ENCODE measurements at regions not wholly inside any gene's neighbourhood (a gene's known extent, or its start where the extent isn't known, plus 50 kb on each side); places are given as distances from the start of the nearest gene placed in this dataset.

GRCh38 chr11:115897707-115898106, 393.5 kb upstream of the CADM1 start:
- H3K79me2 ChIP-seq (replicated peaks; ENCODE audit: insufficient read depth): no peaks in the 10 kb centered on the region
- Mint-ChIP-seq H3K27ac (no peak overlapping the region), H3K4me3 (no peak overlapping the region), H3K36me3 (ENCODE audit: low read depth) (no peaks in the 10 kb centered on the region), H3K4me1 (peaks cover 3% of the 10 kb centered on the region; the same call in 2 of the 3 replicates), H3K27me3 (ENCODE audit: insufficient read depth, low read depth, poor library complexity) (peaks cover 1% of the 10 kb centered on the region), H3K9me3 (no peaks in the 10 kb centered on the region)
- no peak overlapping the region for H2AFZ ChIP-seq
- H3F3A ChIP-seq (replicated peaks; ENCODE audit: low read depth): no peaks in the 10 kb centered on the region
- H3K9me2 ChIP-seq (ENCODE audit: insufficient read depth): peaks cover 6% of the 10 kb centered on the region
- H3K36me3 ChIP-seq (ENCODE audit: insufficient read depth): no peaks in the 10 kb centered on the region
- H3K4me2 ChIP-seq: no peak overlapping the region
- no peaks in the 10 kb centered on the region for H3K27me3 ChIP-seq (ENCODE audit: insufficient read depth)
- DNase-seq (ENCODE audit: low spot score) (no peak), ATAC-seq (no peak)
- no peak overlapping the region for H3K4me3 ChIP-seq
- TF ChIP-seq NANOG (IDR thresholded peaks at IDR 0.05; ENCODE audit: borderline replicate concordance): no peak
- TF ChIP-seq, protein P1, sequence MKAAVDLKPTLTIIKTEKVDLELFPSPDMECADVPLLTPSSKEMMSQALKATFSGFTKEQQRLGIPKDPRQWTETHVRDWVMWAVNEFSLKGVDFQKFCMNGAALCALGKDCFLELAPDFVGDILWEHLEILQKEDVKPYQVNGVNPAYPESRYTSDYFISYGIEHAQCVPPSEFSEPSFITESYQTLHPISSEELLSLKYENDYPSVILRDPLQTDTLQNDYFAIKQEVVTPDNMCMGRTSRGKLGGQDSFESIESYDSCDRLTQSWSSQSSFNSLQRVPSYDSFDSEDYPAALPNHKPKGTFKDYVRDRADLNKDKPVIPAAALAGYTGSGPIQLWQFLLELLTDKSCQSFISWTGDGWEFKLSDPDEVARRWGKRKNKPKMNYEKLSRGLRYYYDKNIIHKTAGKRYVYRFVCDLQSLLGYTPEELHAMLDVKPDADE (IDR thresholded peaks at IDR 0.05): no peak
- no peak for TF ChIP-seq STAT1 (IDR thresholded peaks at IDR 0.05; ENCODE audit: unreplicated experiment)
- no peak for TF ChIP-seq JUNB (IDR thresholded peaks at IDR 0.05; ENCODE audit: unreplicated experiment)
- TF ChIP-seq ZNF462 (CRISPR knock-in tag; IDR thresholded peaks at IDR 0.05): no peak
- TF ChIP-seq CREB1 (CRISPR knock-in tag; IDR thresholded peaks at IDR 0.05; ENCODE audit: low read depth): no peak
- no peak for TF ChIP-seq EZH2phosphoT487 (IDR thresholded peaks at IDR 0.05; ENCODE audit: unreplicated experiment)
- no peak for TF ChIP-seq ZNF114 (CRISPR knock-in tag; IDR thresholded peaks at IDR 0.05)
- TF ChIP-seq EZH2 (IDR thresholded peaks at IDR 0.05; ENCODE audit: low read depth, unreplicated experiment): no peak
- no peak for TF ChIP-seq ZNF331 (CRISPR knock-in tag; IDR thresholded peaks at IDR 0.05; ENCODE audit: low read depth)
- no peak for TF ChIP-seq POLR2AphosphoS5 (IDR thresholded peaks at IDR 0.05; ENCODE audit: low read depth)
- TF ChIP-seq, protein P2, sequence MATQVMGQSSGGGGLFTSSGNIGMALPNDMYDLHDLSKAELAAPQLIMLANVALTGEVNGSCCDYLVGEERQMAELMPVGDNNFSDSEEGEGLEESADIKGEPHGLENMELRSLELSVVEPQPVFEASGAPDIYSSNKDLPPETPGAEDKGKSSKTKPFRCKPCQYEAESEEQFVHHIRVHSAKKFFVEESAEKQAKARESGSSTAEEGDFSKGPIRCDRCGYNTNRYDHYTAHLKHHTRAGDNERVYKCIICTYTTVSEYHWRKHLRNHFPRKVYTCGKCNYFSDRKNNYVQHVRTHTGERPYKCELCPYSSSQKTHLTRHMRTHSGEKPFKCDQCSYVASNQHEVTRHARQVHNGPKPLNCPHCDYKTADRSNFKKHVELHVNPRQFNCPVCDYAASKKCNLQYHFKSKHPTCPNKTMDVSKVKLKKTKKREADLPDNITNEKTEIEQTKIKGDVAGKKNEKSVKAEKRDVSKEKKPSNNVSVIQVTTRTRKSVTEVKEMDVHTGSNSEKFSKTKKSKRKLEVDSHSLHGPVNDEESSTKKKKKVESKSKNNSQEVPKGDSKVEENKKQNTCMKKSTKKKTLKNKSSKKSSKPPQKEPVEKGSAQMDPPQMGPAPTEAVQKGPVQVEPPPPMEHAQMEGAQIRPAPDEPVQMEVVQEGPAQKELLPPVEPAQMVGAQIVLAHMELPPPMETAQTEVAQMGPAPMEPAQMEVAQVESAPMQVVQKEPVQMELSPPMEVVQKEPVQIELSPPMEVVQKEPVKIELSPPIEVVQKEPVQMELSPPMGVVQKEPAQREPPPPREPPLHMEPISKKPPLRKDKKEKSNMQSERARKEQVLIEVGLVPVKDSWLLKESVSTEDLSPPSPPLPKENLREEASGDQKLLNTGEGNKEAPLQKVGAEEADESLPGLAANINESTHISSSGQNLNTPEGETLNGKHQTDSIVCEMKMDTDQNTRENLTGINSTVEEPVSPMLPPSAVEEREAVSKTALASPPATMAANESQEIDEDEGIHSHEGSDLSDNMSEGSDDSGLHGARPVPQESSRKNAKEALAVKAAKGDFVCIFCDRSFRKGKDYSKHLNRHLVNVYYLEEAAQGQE (IDR thresholded peaks at IDR 0.05; ENCODE audit: unreplicated experiment): no peak
- TF ChIP-seq, protein P3, sequence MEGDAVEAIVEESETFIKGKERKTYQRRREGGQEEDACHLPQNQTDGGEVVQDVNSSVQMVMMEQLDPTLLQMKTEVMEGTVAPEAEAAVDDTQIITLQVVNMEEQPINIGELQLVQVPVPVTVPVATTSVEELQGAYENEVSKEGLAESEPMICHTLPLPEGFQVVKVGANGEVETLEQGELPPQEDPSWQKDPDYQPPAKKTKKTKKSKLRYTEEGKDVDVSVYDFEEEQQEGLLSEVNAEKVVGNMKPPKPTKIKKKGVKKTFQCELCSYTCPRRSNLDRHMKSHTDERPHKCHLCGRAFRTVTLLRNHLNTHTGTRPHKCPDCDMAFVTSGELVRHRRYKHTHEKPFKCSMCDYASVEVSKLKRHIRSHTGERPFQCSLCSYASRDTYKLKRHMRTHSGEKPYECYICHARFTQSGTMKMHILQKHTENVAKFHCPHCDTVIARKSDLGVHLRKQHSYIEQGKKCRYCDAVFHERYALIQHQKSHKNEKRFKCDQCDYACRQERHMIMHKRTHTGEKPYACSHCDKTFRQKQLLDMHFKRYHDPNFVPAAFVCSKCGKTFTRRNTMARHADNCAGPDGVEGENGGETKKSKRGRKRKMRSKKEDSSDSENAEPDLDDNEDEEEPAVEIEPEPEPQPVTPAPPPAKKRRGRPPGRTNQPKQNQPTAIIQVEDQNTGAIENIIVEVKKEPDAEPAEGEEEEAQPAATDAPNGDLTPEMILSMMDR (conservative IDR thresholded peaks at IDR 0.05; ENCODE audit: low read depth in 2 of 2): no peak
- peaks cover 4% of the 10 kb centered on the region; the same call in 1 of the 2 replicates for H3K4me1 ChIP-seq (ENCODE audit: insufficient read depth)
- no peak overlapping the region for H3K27ac ChIP-seq (ENCODE audit: low read depth)
- H4K20me1 ChIP-seq (replicated peaks; ENCODE audit: insufficient read depth): no peaks in the 10 kb centered on the region
